Right ventricle myocardium superior (tissue), 1 donor: ENCODE measurements at regions not wholly inside any gene's neighbourhood (a gene's known extent, or its start where the extent isn't known, plus 50 kb on each side); places are given as distances from the start of the nearest gene placed in this dataset.

Experiments
- ATAC-seq: fragments of 200-7000 bp; cut with Tn5 transposase; one replicate; pipeline ENCODE4 v1.9.1; 2020; ENCODE audit warnings: mild to moderate bottlenecking; ENCODE audit not compliant: poor library complexity
- DNase-seq: peaks from one replicate; pipeline ENCODE4 v3.0.0-alpha.2; 2020
- intact Hi-C: fragments of 100-400 bp; cut with DNase I; formaldehyde crosslinking; loops from one replicate; pipeline ENCODE4 v1.11.2; 2022
- donor health status: DM: no; HTN: yes; CAD: no; lungs with severe emphysema.

- intact Hi-C loops: no loop called here
- DNase-seq (no peak), ATAC-seq (no peak)
Observed at GRCh38 chr5:1937590-1937989, 54.9 kb upstream of the IRX4 start.

- no peak for DNase-seq
- no peak for ATAC-seq
- intact Hi-C loops: no loop called here
Observed at GRCh38 chr5:1936901-1937300, 54.2 kb upstream of the IRX4 start.

GRCh38 chr5:1936413-1936812, 53.7 kb upstream of the IRX4 start:
- ATAC-seq (no peak), DNase-seq (no peak)
- intact Hi-C loops: no loop called here

- intact Hi-C loops: no loop called here
- ATAC-seq (no peak), DNase-seq (no peak)
Observed at GRCh38 chr5:1934801-1935429, 52.2 kb upstream of the IRX4 start.

GRCh38 chr5:1934056-1934394, 51.3 kb upstream of the IRX4 start:
- ATAC-seq: no peak
- no peak for DNase-seq
- intact Hi-C loops: no loop called here

- ATAC-seq (no peak), DNase-seq (no peak)
- intact Hi-C loops: no loop called here
Observed at GRCh38 chr5:1933364-1934055, 50.8 kb upstream of the IRX4 start.
